ENCODE measurements at regions not wholly inside any gene's neighbourhood (a gene's known extent, or its start where the extent isn't known, plus 50 kb on each side); places are given as distances from the start of the nearest gene placed in this dataset.

DNA sequence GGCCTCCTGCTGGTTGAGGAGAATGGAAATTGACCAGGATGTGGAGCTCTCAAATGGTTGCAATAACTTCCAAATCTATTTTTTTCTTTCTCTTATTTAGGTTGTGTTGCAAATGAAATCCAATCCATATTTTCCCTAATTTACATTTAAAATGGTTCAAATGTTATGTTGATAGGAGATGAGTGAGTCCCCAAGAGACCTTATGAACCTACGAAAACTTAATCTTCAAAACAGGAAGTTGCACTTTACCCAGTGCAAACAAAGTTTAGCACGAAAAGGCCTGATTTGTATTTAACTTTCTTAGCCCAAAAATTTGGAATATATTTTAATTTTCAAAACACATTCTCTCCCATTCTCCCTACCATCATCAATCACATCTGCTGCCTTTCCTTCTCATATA is 59.3 kb upstream of the NDP start:
- TF ChIP-seq POLR2A (IDR thresholded peaks at IDR 0.05; ENCODE audit: low read depth, low read length) = no peak
- no peak for TF ChIP-seq MAZ (IDR thresholded peaks at IDR 0.05; ENCODE audit: borderline replicate concordance, low read depth, low read length)
- no peak for TF ChIP-seq RAD21 (IDR thresholded peaks at IDR 0.05; ENCODE audit: low read length)
- TF ChIP-seq CHD1 (IDR thresholded peaks at IDR 0.05; ENCODE audit: low read depth, low read length) = no peak
- TF ChIP-seq, protein P1, sequence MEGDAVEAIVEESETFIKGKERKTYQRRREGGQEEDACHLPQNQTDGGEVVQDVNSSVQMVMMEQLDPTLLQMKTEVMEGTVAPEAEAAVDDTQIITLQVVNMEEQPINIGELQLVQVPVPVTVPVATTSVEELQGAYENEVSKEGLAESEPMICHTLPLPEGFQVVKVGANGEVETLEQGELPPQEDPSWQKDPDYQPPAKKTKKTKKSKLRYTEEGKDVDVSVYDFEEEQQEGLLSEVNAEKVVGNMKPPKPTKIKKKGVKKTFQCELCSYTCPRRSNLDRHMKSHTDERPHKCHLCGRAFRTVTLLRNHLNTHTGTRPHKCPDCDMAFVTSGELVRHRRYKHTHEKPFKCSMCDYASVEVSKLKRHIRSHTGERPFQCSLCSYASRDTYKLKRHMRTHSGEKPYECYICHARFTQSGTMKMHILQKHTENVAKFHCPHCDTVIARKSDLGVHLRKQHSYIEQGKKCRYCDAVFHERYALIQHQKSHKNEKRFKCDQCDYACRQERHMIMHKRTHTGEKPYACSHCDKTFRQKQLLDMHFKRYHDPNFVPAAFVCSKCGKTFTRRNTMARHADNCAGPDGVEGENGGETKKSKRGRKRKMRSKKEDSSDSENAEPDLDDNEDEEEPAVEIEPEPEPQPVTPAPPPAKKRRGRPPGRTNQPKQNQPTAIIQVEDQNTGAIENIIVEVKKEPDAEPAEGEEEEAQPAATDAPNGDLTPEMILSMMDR (conservative IDR thresholded peaks at IDR 0.05; ENCODE audit: low read depth, low read length) = no peak
- no peak for TF ChIP-seq MAFK (IDR thresholded peaks at IDR 0.05; ENCODE audit: low read depth, low read length)
- no peak for TF ChIP-seq RCOR1 (IDR thresholded peaks at IDR 0.05; ENCODE audit: insufficient replicate concordance, low read length)

Data from IMR-90 (cell line).